GM18909 (cell line): ENCODE measurements at regions not wholly inside any gene's neighbourhood (a gene's known extent, or its start where the extent isn't known, plus 50 kb on each side); places are given as distances from the start of the nearest gene placed in this dataset.
"Not testable (repeated sequence)": the region's sequence is repeated elsewhere in the genome, so short reads cannot be mapped to it uniquely, and the experiment has no call there.

Source experiments
- ATAC-seq: cut with Tn5 transposase; IDR thresholded peaks from one replicate; pipeline ENCODE4 v1.9.1; 2021; ENCODE audit warnings: mild to moderate bottlenecking; ENCODE audit not compliant: unreplicated experiment, poor library complexity

DNA sequence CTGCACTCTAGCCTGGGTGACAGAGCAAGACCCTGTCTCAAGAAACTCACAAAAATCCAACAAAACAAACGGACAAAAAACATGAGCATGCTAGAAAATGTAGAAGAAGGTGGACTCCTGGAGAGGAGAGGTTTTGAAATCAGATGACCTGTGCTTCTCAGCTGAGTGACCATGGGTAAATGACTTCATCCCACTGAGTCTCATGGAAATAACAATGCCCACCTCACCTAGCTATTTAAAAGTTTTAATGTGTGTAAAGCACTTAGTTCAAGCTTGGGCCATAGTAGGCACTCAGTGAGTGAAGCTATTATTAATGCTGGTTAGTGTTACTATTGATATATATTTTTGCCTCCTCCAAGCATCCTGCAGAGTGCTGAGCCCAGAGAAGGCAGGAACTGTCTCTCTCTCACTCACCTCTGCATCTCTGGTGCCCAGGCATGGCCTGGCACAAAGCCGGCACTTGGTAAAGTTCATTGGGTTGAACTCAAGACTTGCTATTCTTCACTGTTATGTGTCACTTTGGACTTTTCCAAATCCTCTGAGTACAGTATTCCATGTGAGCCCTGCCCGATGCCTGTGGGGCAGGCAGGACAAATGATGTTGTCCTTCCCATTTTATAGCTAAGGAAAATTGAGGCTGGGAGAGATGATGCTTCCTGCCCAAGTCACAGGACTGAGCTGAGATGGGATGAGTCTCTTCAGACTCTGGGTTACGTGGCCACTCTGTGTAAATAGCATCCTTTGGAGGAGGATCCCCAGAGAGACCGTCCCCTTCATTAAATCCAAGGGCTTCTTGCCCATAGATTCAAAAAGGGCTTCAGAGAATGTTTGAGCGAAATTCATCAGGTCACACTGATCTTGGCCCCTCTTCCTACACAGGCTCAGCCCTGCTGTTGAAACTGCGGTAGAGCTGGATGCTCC, 81.4 kb upstream of the EMX2 start:
- no peak for ATAC-seq

DNA sequence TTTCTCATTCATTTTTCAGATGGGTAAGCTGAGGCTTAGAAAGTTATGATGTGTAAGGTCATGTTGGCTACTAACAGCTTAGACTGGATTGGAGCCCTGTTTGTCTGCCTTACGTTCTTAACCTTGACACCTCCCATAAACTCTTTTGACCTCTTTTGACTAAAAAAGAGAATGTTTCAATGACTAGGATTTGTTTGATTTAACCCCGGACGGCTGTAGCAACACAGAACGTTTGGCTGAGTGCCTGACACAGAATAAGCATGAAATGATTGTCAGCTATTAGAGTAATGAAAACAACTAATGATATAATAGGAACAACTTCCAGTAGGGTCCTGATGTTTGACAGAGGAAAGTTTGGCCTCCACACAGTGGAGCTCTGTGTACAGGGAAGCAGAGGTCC, 83.3 kb upstream of the PDZD8 start:
- no peak for ATAC-seq

DNA sequence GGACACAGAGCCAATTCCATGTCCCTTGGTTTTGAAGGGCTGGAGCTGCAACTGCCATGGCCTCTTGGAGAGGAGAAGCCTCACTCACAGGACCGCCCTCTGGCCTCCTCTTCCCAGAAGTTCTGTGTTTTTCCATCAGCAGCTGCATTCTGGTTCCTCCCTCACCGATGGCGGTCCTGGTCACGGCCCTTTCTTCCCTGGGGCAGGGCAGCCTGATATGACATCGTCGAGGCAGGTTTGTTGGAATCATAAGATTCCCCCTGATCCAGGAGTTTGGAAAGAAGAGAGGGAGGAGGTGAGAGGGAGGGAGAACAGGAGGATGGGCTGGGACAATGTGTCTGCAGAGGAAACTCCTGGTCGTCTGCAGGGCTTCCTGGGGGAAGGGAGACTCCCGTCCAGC, 82.7 kb upstream of the PDZD8 start:
- no peak for ATAC-seq

DNA sequence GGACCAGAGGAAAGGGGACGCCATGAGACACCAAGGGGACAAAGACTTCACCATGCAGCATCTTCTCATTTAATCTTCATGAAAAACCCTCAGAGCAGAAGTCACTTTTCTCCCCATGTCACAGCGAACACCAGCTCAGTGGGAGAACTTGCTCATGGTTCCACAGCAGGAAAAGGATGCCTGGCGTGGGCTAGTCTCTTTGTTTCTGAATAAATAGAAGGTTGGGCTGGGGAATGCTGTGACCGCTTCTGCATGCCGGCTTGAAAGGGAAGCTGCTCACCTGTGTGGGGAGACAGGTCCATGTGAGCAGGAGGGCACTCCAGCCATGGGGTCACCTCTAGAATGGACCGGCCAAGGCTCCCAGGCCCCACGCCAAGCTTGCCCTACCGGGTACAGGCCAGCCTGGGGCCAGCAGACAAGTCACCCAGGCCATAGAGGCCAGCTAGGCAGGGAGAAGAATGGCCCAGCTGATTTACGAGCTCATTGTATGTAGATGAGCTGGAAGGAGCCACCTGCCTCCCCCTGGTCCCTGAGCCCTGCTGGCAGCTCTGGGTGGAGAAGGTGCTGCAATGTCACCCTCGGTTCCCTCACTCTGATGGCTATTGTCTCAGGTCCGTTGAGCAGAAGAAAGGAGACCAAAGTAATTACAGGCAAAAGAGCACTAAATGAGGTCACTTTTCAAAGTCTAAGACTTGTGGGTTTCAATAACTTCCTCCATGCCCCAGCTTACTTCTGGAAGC, 82.0 kb upstream of the PDZD8 start:
- ATAC-seq = no peak

DNA sequence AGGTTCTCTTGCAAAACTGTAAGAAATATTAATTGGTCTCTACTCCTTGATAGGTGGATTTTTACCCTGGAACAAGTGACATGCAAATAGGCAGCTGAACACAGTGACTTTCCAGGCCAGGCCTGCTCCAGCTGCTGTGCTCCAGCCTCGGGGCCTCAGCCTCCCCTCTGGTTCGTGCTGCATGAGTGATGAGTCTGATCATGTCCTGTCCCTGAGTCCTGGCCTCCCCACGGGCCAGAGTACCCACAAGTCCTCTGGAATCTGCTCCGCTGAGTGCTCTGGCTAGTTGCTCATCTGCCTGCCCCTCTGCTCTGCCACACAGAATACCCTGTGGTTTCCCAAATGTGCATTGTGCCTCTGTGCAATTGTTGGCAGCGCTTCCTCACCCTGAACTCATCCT, 80.1 kb upstream of the PDZD8 start:
- no peak for ATAC-seq

DNA sequence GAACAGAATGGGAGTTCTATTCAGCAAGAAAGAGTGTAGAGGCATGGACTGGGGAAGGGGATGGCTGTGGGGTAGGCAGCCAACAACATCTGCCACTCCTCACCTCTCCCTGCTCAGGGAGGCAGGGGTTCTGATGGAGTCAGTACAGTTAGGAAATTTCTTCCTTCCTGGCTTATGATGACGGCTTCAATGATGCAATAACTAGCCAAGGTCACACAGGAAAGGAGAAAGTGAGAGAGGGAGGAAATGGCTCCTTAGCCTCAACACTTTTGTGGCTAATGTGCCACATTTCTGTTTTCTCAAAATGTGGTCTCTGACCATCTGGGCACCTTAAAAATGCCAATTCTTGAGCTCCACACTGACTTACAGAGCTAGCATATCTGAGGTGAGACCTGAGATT, 79.3 kb upstream of the PDZD8 start:
- ATAC-seq = no peak

DNA sequence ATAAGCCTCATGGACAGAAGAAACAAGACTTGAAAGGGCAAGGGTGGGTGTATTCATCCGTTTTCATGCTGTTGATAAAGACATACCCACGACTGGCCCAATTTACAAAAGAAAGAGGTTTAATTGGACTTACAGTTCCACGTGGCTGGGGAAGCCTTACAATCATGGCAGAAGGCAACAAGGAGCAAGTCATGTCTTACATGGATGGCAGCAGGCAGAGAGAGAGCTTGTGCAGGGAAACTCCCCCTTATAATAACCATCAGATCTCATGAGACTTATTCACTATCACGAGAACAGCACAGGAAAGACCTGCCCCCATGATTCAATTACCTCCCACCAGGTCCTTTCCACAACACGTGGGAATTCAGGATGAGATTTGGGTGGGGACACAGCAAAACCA, 78.2 kb upstream of the PDZD8 start:
- ATAC-seq = not testable (repeated sequence)

DNA sequence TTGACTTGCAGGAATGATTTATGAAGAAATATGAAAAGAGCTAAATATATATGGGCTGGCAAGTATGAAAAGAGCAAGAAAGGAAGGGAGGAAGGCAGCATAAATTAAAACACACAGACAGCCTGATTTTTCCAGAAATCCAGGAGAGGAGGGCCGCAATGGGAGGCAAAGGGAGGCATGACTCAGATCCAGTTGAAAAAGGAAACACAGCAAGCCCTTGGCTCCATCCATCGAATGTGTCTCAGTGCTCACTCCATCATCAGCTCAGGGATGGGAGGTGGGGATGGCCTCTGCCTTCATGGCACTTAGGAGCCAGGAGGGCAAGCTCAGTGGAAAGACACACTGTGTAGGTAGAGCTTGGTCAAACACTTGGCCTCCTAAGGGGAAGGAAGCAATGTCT, 75.7 kb upstream of the PDZD8 start:
- ATAC-seq = no peak

DNA sequence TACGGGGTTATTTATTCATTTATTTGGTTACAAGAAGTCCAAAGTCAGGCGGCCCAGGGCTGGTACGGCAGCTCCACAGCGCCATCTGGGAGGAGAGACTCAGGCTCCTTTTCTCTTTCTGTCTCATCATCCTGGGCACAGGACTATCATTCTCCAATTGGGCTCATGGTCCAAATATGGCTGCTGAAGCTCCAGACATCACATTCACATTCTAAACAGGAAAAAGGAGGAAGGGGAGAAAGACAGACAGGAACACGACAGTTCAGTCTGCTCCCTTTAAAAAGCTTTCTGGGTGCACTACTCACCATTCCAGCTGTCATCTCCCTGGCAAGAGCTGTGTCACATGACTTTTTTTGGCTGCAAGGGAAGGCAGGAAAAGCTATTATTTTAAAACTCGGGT, 74.4 kb upstream of the PDZD8 start:
- ATAC-seq = no peak

DNA sequence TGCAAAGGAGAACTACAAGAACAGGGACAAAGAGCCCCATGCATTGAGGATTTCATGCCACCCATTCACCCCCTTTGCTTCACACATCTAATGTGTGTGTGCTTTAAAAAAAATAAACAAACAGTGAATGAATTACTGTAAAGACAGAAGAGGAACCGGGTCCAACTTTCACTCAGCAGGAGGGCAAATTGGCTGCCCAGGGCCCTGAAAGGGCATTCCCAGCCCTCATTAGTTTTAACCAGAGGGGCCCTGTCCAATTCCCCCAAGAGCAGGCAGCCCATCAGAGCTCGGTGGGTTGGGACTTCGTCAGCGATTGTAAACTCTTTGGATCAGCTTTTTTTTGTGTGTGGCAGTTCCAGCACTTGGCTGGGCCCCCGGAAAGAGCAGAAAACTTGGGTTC, 73.6 kb upstream of the PDZD8 start:
- ATAC-seq = no peak

DNA sequence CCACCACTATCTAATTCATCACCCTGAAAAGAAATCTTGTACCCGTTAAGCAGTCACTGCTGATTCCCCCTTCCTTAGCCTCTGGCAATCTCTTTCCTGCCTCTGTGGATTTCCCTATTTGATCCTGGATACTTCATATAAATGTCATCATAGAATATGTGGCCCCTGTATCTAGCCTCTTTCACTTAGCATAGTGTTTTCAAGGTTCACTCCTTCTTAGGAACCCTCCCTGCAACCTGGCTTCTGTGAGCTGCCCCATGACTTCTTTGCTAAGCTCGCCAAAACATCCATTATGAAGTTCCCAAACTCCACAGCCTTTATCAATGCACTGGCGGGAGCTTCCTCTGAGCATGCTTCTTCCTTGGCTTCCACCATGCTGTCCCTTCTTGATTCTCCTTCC, 70.8 kb upstream of the PDZD8 start:
- ATAC-seq = no peak

DNA sequence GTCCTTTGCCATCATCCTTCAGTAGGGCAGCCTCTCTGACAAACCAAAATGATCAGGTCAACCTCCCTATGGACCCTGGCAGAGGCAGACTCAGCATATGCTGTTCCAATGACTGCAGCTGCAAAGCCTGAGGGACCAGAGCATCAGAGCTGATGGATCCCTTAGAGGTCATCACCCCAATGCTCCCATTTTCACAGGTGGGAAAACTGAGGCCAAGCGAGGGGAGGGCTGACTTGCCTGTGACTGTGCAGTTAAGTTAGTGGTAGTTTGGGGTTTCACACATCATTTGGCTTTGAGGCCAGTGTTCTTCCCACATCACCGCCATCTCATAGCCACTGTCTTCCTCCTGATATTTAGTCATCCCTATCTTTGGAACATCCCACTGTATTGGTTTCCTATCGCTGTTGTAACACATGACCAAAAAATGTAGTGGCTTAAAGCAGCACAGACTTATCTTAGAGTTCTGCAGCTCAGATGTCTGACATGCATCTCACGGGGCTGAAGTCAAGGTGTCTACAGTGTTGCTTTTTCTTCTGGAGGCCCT, 69.3 kb upstream of the PDZD8 start:
- ATAC-seq = no peak

DNA sequence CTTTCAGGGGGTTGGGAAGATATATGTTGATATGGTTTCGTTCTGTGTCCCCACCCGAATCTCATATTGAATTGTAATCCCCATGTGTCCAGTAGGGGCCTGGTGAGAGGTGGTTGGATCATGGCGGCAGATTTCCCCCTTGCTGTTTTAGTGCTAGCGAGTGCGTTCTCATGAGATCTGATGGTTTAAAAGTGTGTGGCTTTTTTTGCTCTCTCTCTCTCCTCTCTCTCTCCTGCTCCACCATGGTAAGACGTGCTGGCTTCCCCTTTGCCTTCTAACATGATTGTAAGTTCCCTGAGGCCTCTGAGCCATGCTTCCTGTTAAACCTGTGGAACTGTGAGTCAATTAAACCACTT, 68.4 kb upstream of the PDZD8 start:
- no peak for ATAC-seq

DNA sequence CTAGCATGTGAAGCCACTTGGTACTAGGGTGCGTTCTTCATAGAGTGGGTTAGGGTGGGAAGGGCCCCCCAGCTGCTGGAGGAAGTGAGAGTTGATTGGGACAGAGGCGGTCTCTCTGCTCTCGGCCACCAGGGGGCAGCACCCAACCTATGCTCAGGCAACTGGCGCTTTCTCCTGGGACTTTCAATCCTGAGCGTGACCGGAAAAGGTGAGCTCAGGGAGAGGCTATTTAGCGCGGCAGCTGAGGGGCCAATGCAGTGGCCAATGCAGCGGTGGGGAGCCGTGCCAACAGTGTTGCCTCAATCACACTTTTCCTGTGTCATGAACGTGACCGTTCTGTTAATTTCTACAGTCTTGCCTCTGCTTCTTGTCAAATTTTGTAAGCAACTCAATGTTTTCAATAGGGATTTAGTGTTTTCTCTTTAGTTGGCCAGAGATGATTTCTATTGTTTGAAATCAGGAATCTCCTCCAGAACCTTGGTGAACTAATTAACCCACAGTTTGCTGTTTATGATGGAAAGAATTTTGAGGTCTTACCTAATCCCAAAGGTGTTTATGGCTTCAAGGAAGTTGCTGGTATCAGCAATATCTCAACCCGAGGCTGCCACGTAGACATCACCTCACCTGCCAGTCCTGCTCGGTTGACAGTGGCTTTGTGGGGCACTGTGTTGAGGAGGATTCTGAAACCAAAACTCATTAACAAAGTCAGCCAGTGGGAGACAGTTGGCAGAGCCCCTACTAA, 67.9 kb upstream of the PDZD8 start:
- peak; percentile 53 for ATAC-seq

DNA sequence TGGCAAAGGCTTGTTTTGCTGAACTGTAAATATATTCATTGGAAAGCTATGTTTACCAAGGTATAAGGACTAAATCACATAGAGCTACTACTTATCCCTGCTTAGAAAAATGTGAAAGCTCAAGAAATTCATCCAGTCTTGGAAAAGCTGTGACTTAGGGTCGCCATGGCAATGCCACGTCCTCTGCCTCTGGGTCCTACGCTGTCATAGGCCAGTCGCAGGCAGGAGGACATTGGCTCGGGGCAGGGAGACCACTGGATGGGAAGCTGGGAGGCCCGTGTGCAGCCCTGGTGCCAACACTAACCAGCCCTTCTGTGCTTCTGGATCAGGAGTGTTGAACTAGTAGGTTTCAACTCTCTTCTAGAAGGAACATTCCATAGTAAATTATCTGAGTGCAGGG, 67.3 kb upstream of the PDZD8 start:
- peak; percentile 12 for ATAC-seq

DNA sequence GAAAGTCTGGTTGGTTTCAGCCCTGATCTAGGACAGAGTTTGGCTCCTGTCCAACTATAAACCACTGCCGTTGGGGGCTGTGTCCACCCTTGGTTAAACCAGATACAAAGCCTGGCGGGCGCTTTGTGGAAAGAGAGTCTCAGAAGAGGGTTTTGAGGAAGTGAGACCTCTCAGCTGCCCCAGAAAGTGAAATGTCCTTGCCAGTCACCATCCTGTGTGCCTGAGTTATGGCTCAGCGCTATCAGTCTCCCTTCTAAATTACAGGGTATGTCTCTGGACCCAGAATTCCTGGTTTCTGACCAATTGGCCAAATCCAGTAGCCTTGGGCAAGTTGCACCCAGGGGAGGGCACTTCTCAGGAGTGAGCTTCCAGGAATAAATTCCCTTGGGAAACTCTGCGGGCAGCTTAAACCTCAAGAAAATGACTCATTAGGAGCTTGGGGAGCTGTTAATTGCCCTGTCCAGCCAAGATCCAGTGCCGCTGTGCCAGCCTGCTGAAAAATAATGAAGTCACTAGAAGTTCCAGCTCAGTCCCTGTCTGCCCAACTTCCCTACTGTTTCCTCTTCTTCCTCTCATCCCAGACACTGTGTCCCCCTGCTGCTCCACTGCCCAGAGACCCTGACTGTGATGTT, 66.7 kb upstream of the PDZD8 start:
- peak; percentile 86 for ATAC-seq

DNA sequence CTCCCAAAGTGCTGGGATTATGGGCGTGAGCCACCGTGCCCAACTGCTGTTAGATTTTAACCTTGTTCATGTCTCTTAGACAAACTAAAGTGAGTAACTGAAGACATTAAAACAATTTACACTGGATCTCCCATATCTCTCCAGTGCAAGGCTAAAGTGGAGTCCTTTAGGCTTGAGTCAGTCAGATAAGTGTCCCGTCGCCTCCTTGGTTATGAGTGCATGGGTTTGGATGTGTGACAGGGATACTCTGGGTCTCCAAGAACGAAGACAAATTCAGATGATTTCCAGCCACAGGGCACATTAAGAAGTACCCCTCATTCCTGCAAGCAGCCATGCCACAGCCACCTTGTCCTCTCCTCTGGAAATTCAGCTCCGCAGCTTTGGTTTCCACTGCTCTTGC, 66.1 kb upstream of the PDZD8 start:
- ATAC-seq = no peak

DNA sequence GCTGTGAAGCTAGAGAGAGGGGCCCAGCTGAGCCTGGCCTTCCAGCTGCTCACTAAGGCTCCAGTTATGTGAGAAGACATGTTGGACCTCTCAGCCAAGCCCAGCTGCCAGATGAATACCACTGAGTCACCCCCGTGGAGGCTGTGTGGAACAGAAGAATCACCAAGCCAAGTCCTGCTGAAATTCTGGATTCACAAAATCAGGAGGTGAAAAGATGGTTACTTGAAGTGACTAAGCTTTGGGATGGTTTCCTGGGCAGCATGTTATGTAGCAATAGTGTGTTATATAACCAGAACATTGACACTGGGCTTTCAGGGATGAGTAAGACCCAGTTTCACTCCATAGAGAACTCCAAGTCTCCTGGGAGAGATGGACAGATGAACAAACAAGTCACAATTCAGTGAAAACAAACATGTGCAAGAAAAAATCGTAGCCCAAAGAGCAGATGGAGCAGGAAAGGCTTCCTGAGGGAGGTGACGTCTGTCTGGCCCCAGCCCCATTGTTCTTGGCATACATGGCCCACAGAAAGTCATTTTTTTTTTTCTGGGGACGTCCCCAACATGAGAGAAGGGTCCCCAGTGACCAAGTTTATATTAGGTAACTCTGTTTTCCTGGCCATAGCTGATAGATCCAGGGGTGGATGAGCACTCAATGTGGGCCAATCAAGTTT, 64.1 kb upstream of the PDZD8 start:
- no peak for ATAC-seq

DNA sequence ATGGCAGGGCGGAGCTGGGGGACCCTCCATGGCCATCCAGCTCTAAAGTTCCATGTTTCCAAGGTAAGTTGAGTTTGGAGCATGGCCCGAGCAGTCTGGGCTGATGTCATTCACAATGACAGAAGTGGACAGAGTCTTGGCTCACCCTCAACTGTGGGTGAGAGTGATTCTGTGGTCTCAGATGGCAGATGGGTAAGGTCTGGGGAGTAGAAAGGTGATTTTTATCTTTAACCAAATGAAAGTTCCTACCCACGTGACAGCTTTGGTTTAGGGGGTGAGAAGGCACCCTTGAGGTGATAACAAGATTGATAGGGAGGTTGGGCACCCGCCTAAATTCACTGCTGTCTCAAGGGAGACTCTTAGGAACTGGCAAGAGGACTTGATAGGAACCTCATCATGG, 57.6 kb upstream of the PDZD8 start:
- peak; percentile 69 for ATAC-seq

DNA sequence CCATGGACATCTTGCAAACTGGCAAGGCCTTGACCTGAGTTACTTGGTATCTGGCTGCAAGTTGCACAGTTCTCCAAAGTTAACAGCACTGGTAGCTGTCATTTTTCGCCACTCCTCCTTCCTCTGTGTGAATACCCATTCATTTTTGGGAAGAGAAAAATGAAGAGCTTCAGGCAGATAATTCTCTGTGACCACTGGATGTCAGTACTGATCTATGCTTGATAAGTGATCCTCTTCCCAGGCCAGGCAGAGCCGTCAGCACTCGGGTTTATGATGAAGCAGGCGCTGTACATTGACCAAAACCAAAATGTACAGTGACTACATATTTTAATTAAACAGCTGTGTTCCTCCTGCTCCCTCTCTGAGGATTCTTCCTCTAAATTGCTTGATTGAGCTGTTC, 55.9 kb upstream of the PDZD8 start:
- ATAC-seq = no peak
